GM12874 (cell line): ENCODE measurements at regions not wholly inside any gene's neighbourhood (a gene's known extent, or its start where the extent isn't known, plus 50 kb on each side); places are given as distances from the start of the nearest gene placed in this dataset.

ENCODE experiments used
- TF ChIP-seq, protein P1 (sequence below): IDR thresholded peaks from 2 replicates; pipeline ENCODE4 v1.5.1; 2011; ENCODE audit warnings: low read depth, mild to moderate bottlenecking, control low read depth, low read length, moderate library complexity; ENCODE audit not compliant: insufficient read depth

DNA sequence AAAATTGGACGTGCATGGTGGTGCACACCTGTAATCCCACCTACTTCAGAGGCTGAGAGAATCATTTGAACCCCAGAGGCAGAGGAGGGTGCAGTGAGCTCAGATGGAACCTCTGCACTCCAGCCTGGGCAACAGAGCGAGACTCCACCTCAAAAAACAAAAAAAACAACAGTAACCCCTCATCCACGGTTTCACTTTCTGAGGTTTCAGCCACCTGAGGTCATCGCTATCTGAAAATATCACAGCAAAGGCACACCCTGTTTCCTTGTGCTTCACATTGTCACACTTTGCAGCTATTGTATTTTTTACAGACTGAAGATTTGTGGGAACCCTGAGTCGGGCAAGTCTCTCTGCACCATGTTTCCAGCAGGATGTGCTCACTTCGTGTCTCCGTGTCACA lies 54.1 kb upstream of the FOXQ1 start:
- TF ChIP-seq, protein P1, sequence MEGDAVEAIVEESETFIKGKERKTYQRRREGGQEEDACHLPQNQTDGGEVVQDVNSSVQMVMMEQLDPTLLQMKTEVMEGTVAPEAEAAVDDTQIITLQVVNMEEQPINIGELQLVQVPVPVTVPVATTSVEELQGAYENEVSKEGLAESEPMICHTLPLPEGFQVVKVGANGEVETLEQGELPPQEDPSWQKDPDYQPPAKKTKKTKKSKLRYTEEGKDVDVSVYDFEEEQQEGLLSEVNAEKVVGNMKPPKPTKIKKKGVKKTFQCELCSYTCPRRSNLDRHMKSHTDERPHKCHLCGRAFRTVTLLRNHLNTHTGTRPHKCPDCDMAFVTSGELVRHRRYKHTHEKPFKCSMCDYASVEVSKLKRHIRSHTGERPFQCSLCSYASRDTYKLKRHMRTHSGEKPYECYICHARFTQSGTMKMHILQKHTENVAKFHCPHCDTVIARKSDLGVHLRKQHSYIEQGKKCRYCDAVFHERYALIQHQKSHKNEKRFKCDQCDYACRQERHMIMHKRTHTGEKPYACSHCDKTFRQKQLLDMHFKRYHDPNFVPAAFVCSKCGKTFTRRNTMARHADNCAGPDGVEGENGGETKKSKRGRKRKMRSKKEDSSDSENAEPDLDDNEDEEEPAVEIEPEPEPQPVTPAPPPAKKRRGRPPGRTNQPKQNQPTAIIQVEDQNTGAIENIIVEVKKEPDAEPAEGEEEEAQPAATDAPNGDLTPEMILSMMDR, result no peak

DNA sequence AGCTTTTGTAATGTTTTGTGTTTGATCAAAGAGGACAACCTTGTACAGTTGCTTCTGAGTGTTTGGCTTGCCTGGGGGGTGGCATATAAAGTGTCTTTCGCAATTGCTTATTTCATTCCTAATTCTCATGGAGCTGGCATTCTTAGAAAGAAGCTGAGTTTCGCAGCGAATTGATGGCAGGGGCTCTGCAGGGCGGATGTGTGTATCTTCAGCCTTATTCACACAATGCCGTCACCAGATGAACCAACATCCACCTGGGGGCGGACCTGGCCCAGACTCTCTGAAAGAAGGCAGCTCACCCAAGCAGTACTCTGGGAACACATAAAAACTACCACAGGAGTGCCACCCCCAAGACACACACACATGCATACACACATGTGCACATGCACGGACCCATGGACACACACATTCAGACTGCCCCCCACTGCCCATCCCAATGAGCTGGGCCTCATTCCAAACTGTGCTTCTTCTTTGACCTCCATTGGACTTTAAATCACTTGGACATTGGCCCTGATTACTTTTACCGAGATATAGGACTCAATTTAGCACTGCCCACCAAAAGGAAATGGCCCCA lies 55.4 kb upstream of the FOXQ1 start:
- TF ChIP-seq, protein P1, result no peak

DNA sequence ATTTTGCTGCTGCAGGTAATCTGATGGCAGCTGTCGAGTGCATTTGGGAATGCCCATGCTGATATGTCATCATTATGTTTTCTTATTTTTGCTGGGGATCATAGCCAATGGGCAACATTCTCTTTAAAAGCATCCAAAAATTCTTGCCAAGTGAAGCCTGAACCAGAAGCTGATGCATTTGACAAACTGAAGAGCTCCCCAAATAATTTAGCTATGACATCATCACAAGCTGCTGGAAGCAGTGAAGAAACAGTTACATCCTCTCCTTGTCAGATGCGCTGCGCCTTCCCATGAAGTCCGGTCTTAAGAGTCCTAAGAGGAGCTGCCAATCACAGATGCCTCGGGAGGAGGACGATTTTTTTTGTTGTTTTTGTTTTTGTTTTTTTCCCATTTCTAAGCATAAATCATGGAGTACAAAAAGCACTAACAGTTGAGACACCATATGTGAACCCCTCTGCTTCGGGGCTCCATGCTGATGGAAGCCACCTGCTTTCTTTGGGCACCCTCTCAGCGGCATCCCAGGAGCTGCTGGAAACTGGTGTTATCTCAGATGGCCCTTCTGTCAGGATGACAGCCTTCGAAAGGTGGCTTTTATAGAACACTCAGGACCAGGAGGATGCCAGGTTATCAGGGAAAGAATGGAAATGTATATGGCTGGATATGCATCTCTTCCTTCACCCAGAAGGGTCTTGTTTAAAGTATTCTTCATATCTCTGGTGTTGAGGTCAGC lies 56.1 kb upstream of the FOXQ1 start:
- TF ChIP-seq, protein P1, result no peak

DNA sequence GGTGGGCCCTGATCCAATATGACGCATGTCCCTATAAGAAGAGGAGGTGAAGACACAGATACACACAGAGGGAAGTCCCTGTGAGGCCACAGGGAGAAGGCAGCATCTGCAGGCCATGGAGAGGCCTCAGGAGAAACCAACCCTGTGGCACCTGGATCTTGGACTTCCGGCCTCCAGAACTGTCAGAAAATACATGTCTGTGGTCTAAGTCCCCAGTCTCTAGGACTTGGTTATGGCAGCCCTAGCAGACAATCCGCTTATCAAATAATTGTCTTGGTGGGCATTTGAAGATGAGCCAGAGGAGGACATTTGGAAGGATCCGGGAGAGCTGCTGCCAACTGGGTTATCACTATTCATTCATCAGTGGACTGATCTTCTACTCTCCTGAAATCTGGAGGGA lies 57.6 kb upstream of the FOXQ1 start:
- TF ChIP-seq, protein P1, result no peak

DNA sequence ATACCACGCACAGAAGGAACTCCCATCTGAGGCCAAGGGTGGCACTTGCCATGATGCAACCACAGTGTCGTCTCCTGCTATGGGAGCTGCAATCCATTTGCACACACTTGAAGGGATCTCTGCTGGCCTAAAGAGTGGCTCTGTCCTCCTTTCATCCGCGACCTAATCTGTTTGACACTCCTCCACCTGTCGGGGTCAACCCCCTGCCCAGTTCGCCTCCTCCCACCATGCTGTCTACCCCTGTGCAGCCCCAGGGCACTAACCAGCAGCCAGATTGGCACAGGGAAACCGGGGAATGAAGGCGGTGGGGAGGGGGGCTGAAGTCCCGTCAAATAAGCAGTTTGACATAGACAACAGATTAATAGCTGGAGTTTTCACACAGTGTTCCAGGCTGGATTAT lies 58.1 kb upstream of the FOXQ1 start:
- TF ChIP-seq, protein P1, result no peak

DNA sequence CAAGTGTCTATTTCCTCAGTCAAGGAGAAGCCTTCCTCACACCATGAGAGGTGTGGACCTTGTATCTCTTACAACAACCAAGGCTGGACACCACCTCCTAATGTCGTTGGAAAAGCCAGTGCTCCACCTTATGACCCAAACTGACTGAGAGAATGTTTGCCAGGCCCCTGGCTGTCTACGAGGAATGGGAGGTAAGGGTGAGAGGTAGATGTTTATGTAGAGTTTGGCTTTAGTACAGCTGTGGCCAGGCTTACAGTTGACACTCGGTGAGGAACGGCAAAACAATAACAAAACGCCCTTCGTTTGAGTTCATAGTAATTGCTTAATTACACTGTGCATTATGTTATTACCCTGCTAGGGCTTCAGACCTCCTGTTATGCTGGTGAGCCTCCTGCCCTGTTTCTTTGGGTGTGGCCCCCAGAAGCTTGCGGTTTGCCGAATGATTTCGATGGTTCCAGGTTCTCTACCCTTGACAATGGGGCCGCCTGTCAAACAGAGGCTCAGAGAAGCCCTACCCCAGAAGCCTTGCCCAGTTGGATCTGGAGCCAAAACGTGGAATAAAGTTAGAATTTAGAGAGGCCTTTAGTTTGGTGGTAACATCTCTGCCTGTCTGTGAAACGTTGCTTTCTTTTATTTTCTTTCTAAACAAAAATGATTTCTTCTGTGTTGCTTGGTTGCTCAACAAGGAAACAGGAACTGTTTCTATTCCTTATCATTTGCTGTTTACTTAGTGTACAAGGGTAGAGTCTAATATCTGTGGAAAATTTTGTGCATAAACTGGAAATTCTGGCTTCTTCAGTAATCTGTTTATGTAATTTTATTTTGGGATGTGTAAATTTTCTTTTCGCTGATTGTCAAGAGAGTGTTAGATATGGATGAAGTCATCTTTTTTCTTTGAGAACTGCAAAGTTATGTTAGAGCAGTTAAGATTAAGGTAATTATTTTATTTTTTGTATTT lies 60.4 kb upstream of the FOXQ1 start:
- TF ChIP-seq, protein P1, result no peak
